ENCODE measurements at regions not wholly inside any gene's neighbourhood (a gene's known extent, or its start where the extent isn't known, plus 50 kb on each side); places are given as distances from the start of the nearest gene placed in this dataset.

- no peak for TF ChIP-seq POLR2A (IDR thresholded peaks at IDR 0.05)
- TF ChIP-seq CTCF (IDR thresholded peaks at IDR 0.05) = no peak
These were observed 476.2 kb downstream of the KDM5D start for GRCh38 chrY:19268331-19268730.
